Sigmoid colon (tissue), 4 donors: ENCODE measurements at regions not wholly inside any gene's neighbourhood (a gene's known extent, or its start where the extent isn't known, plus 50 kb on each side); places are given as distances from the start of the nearest gene placed in this dataset.

ENCODE experiments used
- CTCF ChIP-seq, 4 experiments: fragments of 450-650 bp in 3 of 4; fragments of 200-600 bp in 1 of 4; IDR thresholded peaks; one replicate each; pipeline ENCODE4 v1.5.1; 2016 to 2019; ENCODE audit warnings: antibody characterized with exemption in 4 of 4, mild to moderate bottlenecking in 3 of 4, moderate library complexity in 2 of 4
- EP300 ChIP-seq, 4 donors: sonication (generic); formaldehyde crosslinking; IDR thresholded peaks; one replicate each; pipeline ENCODE4 v1.6.1; 2017; ENCODE audit warnings: antibody characterized with exemption in 4 of 4
- POLR2A ChIP-seq, 2 donors: fragments of 450-650 bp; IDR thresholded peaks; one replicate each; pipeline ENCODE4 v1.6.1; 2016; ENCODE audit warnings: antibody characterized with exemption in 2 of 2, mild to moderate bottlenecking in 2 of 2, moderate library complexity in 2 of 2
- POLR2AphosphoS5 ChIP-seq, 4 donors: sonication (generic); formaldehyde crosslinking; IDR thresholded peaks; one replicate each; pipeline ENCODE4 v1.6.1; 2017; ENCODE audit warnings: antibody characterized with exemption in 4 of 4

- TF ChIP-seq CTCF (IDR thresholded peaks at IDR 0.05) (no peak), POLR2A (IDR thresholded peaks at IDR 0.05) (no peak), POLR2AphosphoS5 (IDR thresholded peaks at IDR 0.05) (no peak), EP300 (IDR thresholded peaks at IDR 0.05) (no peak)
Observed at GRCh38 chrX:10032147-10032546, 65.0 kb downstream of the CLDN34 start.
